H1 (cell line): ENCODE measurements at regions not wholly inside any gene's neighbourhood (a gene's known extent, or its start where the extent isn't known, plus 50 kb on each side); places are given as distances from the start of the nearest gene placed in this dataset.

ENCODE experiments used
- CTCF ChIA-PET: fragments of 300-600 bp; sonication (Branson Sonifier 250); formaldehyde crosslinking; loops from one replicate; lab custom pipeline; 2021; ENCODE audit not compliant: partially characterized antibody; lab: Charles Lee
- POLR2A ChIA-PET: fragments of 300-600 bp; sonication (Branson Sonifier 250); formaldehyde crosslinking; loops from one replicate; lab custom pipeline; 2021; ENCODE audit warnings: inconsistent platforms; ENCODE audit not compliant: partially characterized antibody; lab: Charles Lee
- DNase-seq, 2 experiments: peaks; one replicate each; pipeline versions ENCODE4 v3.0.0 to v3.0.0-alpha.2; 2010 to 2022; ENCODE audit warnings: low spot score in 2 of 2, low read depth in 1 of 2, mixed read lengths in 1 of 2
- FAIRE-seq: peaks from 2 replicates; lab custom pipeline; 2011; peaks lifted over from hg19 to GRCh38; lab: Jason Lieb, UNC
- H2AFZ ChIP-seq: 2 replicates; pipeline ENCODE4 v1.8.1; 2012; ENCODE audit warnings: low read length, inconsistent platforms
- H2AK5ac ChIP-seq: 2 replicates; pipeline ENCODE4 v1.6.1; 2013; ENCODE audit warnings: low read depth, low read length
- H2BK120ac ChIP-seq: replicated peaks from 2 replicates; pipeline ENCODE3; 2013; ENCODE audit warnings: low read depth, low read length, inconsistent platforms
- H2BK12ac ChIP-seq: 2 replicates; pipeline ENCODE4 v1.6.1; 2013; ENCODE audit warnings: low read depth, low read length
- H2BK15ac ChIP-seq: 2 replicates; pipeline ENCODE4 v1.6.1; 2013; ENCODE audit warnings: low read length
- H2BK20ac ChIP-seq: 2 replicates; pipeline ENCODE4 v1.6.1; 2013; ENCODE audit warnings: low read length
- H2BK5ac ChIP-seq: 2 replicates; pipeline ENCODE4 v1.6.1; 2013; ENCODE audit warnings: low read depth, low read length
- H3K14ac ChIP-seq: 2 replicates; pipeline ENCODE4 v1.6.1; 2013; ENCODE audit warnings: inconsistent platforms; ENCODE audit not compliant: insufficient read length
- H3K18ac ChIP-seq: 2 replicates; pipeline ENCODE4 v1.6.1; 2013; ENCODE audit warnings: low read length; ENCODE audit errors: extremely low read depth
- H3K23ac ChIP-seq: 2 replicates; pipeline ENCODE4 v1.6.1; 2013; ENCODE audit warnings: inconsistent platforms; ENCODE audit not compliant: insufficient read length
- H3K23me2 ChIP-seq: 2 replicates; pipeline ENCODE4 v1.6.1; 2013; ENCODE audit warnings: low read depth, low read length
- H3K27ac ChIP-seq: 2 replicates; pipeline ENCODE4 v1.6.1; 2011; ENCODE audit warnings: low read depth, low read length, inconsistent platforms
- H3K27me3 ChIP-seq, 4 experiments: replicated peaks in 1 of 4; 1 replicate in 1 of 4; 2 replicates in 3 of 4; pipeline versions ENCODE4 v1.6.1 to v1.8.1; 2011 to 2013; ENCODE audit warnings: low read length in 3 of 4, mild to moderate bottlenecking in 3 of 4, inconsistent platforms in 2 of 4, mixed read lengths in 2 of 4, moderate library complexity in 1 of 4; ENCODE audit not compliant: control insufficient read depth in 3 of 4, insufficient read depth in 3 of 4; ENCODE audit errors: extremely low read depth in 1 of 4
- H3K36me3 ChIP-seq, 4 experiments: 2 replicates each; pipeline versions ENCODE4 v1.6.1 to v1.8.1; 2011 to 2013; ENCODE audit warnings: mild to moderate bottlenecking in 4 of 4, low read length in 3 of 4, moderate library complexity in 2 of 4, control low read depth in 1 of 4, inconsistent platforms in 1 of 4; ENCODE audit not compliant: insufficient read depth in 4 of 4, control insufficient read depth in 2 of 4
- H3K4ac ChIP-seq: replicated peaks from 2 replicates; pipeline ENCODE3; 2013; ENCODE audit warnings: low read length, low read depth, mixed read lengths, inconsistent platforms; ENCODE audit not compliant: insufficient read length
- H3K4me1 ChIP-seq, 4 experiments: replicated peaks in 1 of 4; 1 replicate in 1 of 4; 2 replicates in 3 of 4; pipeline versions ENCODE4 v1.6.1 to v1.8.1; 2011 to 2013; ENCODE audit warnings: low read length in 3 of 4, inconsistent platforms in 2 of 4, mixed read lengths in 1 of 4; ENCODE audit not compliant: insufficient read depth in 4 of 4, control insufficient read depth in 3 of 4
- H3K4me2 ChIP-seq, 2 experiments: 2 replicates each; pipeline versions ENCODE4 v1.6.1 to v1.8.1; 2011 to 2013; ENCODE audit warnings: low read depth in 2 of 2, low read length in 2 of 2, control low read depth in 1 of 2, inconsistent platforms in 1 of 2, mild to moderate bottlenecking in 1 of 2; ENCODE audit not compliant: insufficient read depth in 1 of 2
- H3K4me3 ChIP-seq, 4 experiments: fragments of 200-600, 300-600 bp in 1 of 4; sonication (generic), shearing (Covaris generic), sonication (Bioruptor Twin) in 1 of 4; 2 replicates each; pipeline versions ENCODE4 v1.5.1 to v1.8.1; 2011 to 2016; ENCODE audit warnings: low read length in 4 of 4, low read depth in 3 of 4, control low read depth in 2 of 4, inconsistent platforms in 2 of 4, mild to moderate bottlenecking in 2 of 4, mixed read lengths in 1 of 4, moderate library complexity in 1 of 4; ENCODE audit not compliant: insufficient read depth in 2 of 4; ENCODE audit errors: extremely low read depth in 1 of 4
- H3K56ac ChIP-seq: replicated peaks from 2 replicates; pipeline ENCODE3; 2013; ENCODE audit warnings: low read depth, mild to moderate bottlenecking, mixed read lengths, low read length, inconsistent platforms; ENCODE audit not compliant: insufficient read length
- H3K79me1 ChIP-seq: 2 replicates; pipeline ENCODE4 v1.6.1; 2013; ENCODE audit warnings: low read depth, low read length, control low read depth
- H3K79me2 ChIP-seq, 2 experiments: 2 replicates each; pipeline versions ENCODE4 v1.6.1 to v1.8.1; 2012 to 2013; ENCODE audit warnings: low read length in 2 of 2, mild to moderate bottlenecking in 2 of 2, inconsistent platforms in 1 of 2; ENCODE audit not compliant: insufficient read depth in 2 of 2, control insufficient read depth in 1 of 2
- H3K9ac ChIP-seq, 4 experiments: replicated peaks in 1 of 4; 1 replicate in 1 of 4; 2 replicates in 3 of 4; pipeline versions ENCODE4 v1.6.1 to v1.8.1; 2011 to 2013; ENCODE audit warnings: low read depth in 3 of 4, low read length in 3 of 4, control low read depth in 2 of 4, mild to moderate bottlenecking in 2 of 4, moderate library complexity in 2 of 4, inconsistent platforms in 1 of 4; ENCODE audit errors: extremely low read depth in 1 of 4
- H3K9me3 ChIP-seq, 2 experiments: 2 replicates each; pipeline versions ENCODE4 v1.6.1 to v1.8.1; 2012 to 2013; ENCODE audit warnings: mild to moderate bottlenecking in 2 of 2, moderate library complexity in 2 of 2, control low read depth in 1 of 2, inconsistent platforms in 1 of 2, low read depth in 1 of 2, low read length in 1 of 2, mixed read lengths in 1 of 2; ENCODE audit not compliant: insufficient read depth in 2 of 2
- H4K20me1 ChIP-seq, 2 experiments: replicated peaks in 1 of 2; 2 replicates each; pipeline versions ENCODE3 to v1.8.1; 2011 to 2013; ENCODE audit warnings: inconsistent platforms in 2 of 2, low read length in 2 of 2, mild to moderate bottlenecking in 1 of 2; ENCODE audit not compliant: insufficient read depth in 2 of 2, control insufficient read depth in 1 of 2
- H4K5ac ChIP-seq: 2 replicates; pipeline ENCODE4 v1.6.1; 2013; ENCODE audit warnings: low read length, low read depth, mixed read lengths, inconsistent platforms; ENCODE audit not compliant: insufficient read length
- H4K8ac ChIP-seq: 2 replicates; pipeline ENCODE4 v1.8.0; 2013; ENCODE audit warnings: mild to moderate bottlenecking, moderate library complexity, low read length, inconsistent platforms; ENCODE audit not compliant: insufficient read depth; ENCODE audit errors: extremely low read depth
- H4K91ac ChIP-seq: replicated peaks from 2 replicates; pipeline ENCODE3; 2013; ENCODE audit warnings: low read length, mixed read lengths, inconsistent platforms; ENCODE audit not compliant: insufficient read length
- BRCA1 ChIP-seq: IDR thresholded peaks from 2 replicates; pipeline ENCODE4 v1.6.1; 2012; ENCODE audit warnings: low read depth, low read length, improper control_type of control experiment
- EP300 ChIP-seq, 2 experiments: IDR thresholded peaks; 1 replicate in 1 of 2; 2 replicates in 1 of 2; pipeline ENCODE4 v1.6.1; 2011 to 2012; ENCODE audit warnings: low read depth in 2 of 2, low read length in 2 of 2, mild to moderate bottlenecking in 2 of 2, borderline replicate concordance in 1 of 2, inconsistent platforms in 1 of 2, moderate library complexity in 1 of 2
- FOSL1 ChIP-seq: IDR thresholded peaks from 2 replicates; pipeline ENCODE4 v1.6.1; 2011; ENCODE audit warnings: mild to moderate bottlenecking, low read depth, low read length, moderate library complexity; ENCODE audit not compliant: insufficient read depth
- GABPA ChIP-seq: IDR thresholded peaks from 2 replicates; pipeline ENCODE4 v1.6.1; 2011; ENCODE audit warnings: mild to moderate bottlenecking, low read length, moderate library complexity, borderline replicate concordance; ENCODE audit not compliant: insufficient read depth
- HDAC6 ChIP-seq: IDR thresholded peaks from one replicate; pipeline ENCODE4 v1.7.1; 2012; ENCODE audit warnings: low read depth, mild to moderate bottlenecking, inconsistent platforms, low read length, moderate library complexity
- RNF2 ChIP-seq: fragments of 200-900, 300-1000 bp; sonication (generic); IDR thresholded peaks from 2 replicates; pipeline ENCODE4 v1.7.1; 2016; ENCODE audit warnings: borderline replicate concordance, low read depth, mild to moderate bottlenecking, antibody characterized with exemption, low read length; ENCODE audit not compliant: poor library complexity, severe bottlenecking; ENCODE audit errors: missing control alignments
- SP1 ChIP-seq: IDR thresholded peaks from 2 replicates; pipeline ENCODE4 v1.6.1; 2011; ENCODE audit warnings: low read depth, low read length
- SP2 ChIP-seq: IDR thresholded peaks from 2 replicates; pipeline ENCODE4 v1.6.1; 2012; ENCODE audit warnings: mild to moderate bottlenecking, low read length, inconsistent platforms
- TBP ChIP-seq: IDR thresholded peaks from 2 replicates; pipeline ENCODE4 v1.6.1; 2011; ENCODE audit warnings: low read depth, low read length, improper control_type of control experiment
- TEAD4 ChIP-seq: IDR thresholded peaks from 2 replicates; pipeline ENCODE4 v1.6.1; 2012; ENCODE audit warnings: low read depth, low read length, inconsistent platforms, mixed read lengths
- TF ChIP-seq, protein P1 (sequence below): IDR thresholded peaks from 2 replicates; pipeline ENCODE4 v1.6.1; 2012; ENCODE audit warnings: inconsistent platforms

DNA sequence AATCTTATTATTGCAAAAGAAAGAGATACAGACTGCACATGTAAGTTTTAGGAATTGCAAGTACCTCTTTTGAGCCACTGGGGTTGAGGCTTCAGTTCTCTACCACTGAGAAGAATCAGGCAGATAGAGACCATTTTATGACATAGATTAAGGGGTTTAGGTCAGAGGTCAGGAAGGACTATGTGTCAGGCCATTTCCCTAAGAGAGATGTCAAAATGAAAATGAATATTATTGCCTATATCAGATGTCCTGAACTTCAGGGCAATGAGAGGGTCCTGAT, 113.7 kb downstream of the GATA6 start:
- H3K4me3 ChIP-seq, result no peak overlapping the region
- no peak overlapping the region for H3K9ac ChIP-seq
- no peak overlapping the region for H3K23ac ChIP-seq
- no peak for DNase-seq
- no peak overlapping the region for H2BK15ac ChIP-seq
- no peaks in the 10 kb centered on the region for H3K36me3 ChIP-seq
- FAIRE-seq, result no peak
- H3K79me2 ChIP-seq, result no peaks in the 10 kb centered on the region
- ChIA-PET CTCF (interaction anchor here (1.6 kb wide), 2 partner anchors 11 to 21 kb away, joined by 3 to 5 read pairs; no protein-coding TSS in a partner anchor), POLR2A (no interaction called here)
- no peak overlapping the region for H3K4ac ChIP-seq
- H4K8ac ChIP-seq, result no peak overlapping the region
- no peaks in the 10 kb centered on the region for H3K9me3 ChIP-seq
- H4K20me1 ChIP-seq, result no peaks in the 10 kb centered on the region
- no peaks in the 10 kb centered on the region for H3K79me1 ChIP-seq
- H4K91ac ChIP-seq, result no peak overlapping the region
- no peak overlapping the region for H2BK12ac ChIP-seq
- H3K56ac ChIP-seq, result no peak overlapping the region
- H3K27me3 ChIP-seq, result no peaks in the 10 kb centered on the region
- H2BK5ac ChIP-seq, result no peak overlapping the region
- H3K14ac ChIP-seq, result no peak overlapping the region
- no peaks in the 10 kb centered on the region for H3K23me2 ChIP-seq
- H3K18ac ChIP-seq, result no peak overlapping the region
- H3K4me1 ChIP-seq, result no peaks in the 10 kb centered on the region
- H2BK20ac ChIP-seq, result no peak overlapping the region
- TF ChIP-seq, protein P1, sequence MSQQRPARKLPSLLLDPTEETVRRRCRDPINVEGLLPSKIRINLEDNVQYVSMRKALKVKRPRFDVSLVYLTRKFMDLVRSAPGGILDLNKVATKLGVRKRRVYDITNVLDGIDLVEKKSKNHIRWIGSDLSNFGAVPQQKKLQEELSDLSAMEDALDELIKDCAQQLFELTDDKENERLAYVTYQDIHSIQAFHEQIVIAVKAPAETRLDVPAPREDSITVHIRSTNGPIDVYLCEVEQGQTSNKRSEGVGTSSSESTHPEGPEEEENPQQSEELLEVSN, result no peak
- TF ChIP-seq TBP (no peak), GABPA (no peak), TEAD4 (no peak), FOSL1 (no peak), SP1 (no peak), BRCA1 (no peak), SP2 (no peak), EP300 (IDR thresholded peaks at IDR 0.05; ENCODE audit: borderline replicate concordance in 1 of 2, low read depth in 2 of 2, low read length in 2 of 2) (no peak), HDAC6 (no peak), RNF2 (no peak)
- H4K5ac ChIP-seq, result no peak overlapping the region
- no peak overlapping the region for H3K4me2 ChIP-seq
- no peak overlapping the region for H2AK5ac ChIP-seq
- H3K27ac ChIP-seq, result no peak overlapping the region
- no peak overlapping the region for H2BK120ac ChIP-seq
- no peak overlapping the region for H2AFZ ChIP-seq
